ENCODE measurements at regions not wholly inside any gene's neighbourhood (a gene's known extent, or its start where the extent isn't known, plus 50 kb on each side); places are given as distances from the start of the nearest gene placed in this dataset.

GRCh38 chr13:111916201-111916600, 150.7 kb upstream of the SOX1 start (continued):
- TF ChIP-seq CHD7 (IDR thresholded peaks at IDR 0.05; ENCODE audit: insufficient replicate concordance, low read length) (no peak), E2F6 (IDR thresholded peaks at IDR 0.05) (no peak), SP2 (IDR thresholded peaks at IDR 0.05; ENCODE audit: low read length) (no peak), ASH2L (IDR thresholded peaks at IDR 0.05; ENCODE audit: low read length) (no peak), EGR1 (IDR thresholded peaks at IDR 0.05; ENCODE audit: borderline replicate concordance, low read depth, low read length) (no peak), MAX (IDR thresholded peaks at IDR 0.05) (no peak), BACH1 (IDR thresholded peaks at IDR 0.05; ENCODE audit: low read length) (no peak), POLR2A (IDR thresholded peaks at IDR 0.05; ENCODE audit: control extremely low read depth in 1 of 2, low read depth in 2 of 2, low read length in 2 of 2) (no peak), SP4 (IDR thresholded peaks at IDR 0.05; ENCODE audit: low read length) (no peak), BRCA1 (IDR thresholded peaks at IDR 0.05; ENCODE audit: low read depth, low read length) (no peak), RFX5 (IDR thresholded peaks at IDR 0.05; ENCODE audit: borderline replicate concordance, low read depth, low read length) (no peak), SIX5 (IDR thresholded peaks at IDR 0.05; ENCODE audit: low read depth, low read length) (no peak), SIN3A (conservative IDR thresholded peaks at IDR 0.05 in 1 of 2, IDR thresholded peaks at IDR 0.05 in 1 of 2; ENCODE audit: low read depth in 1 of 2, low read length in 2 of 2) (no peak)
